Endothelial cell (in vitro differentiated cells): ENCODE measurements at regions not wholly inside any gene's neighbourhood (a gene's known extent, or its start where the extent isn't known, plus 50 kb on each side); places are given as distances from the start of the nearest gene placed in this dataset.

Experiments used
- DNase-seq: peaks from one replicate; pipeline ENCODE4 v3.0.0; 2021; ENCODE audit warnings: low spot score
- H3K27ac Mint-ChIP-seq: one replicate; pipeline ENCODE4 v1.8.0; 2021; ENCODE audit warnings: mixed read lengths, inconsistent platforms; ENCODE audit not compliant: unreplicated experiment
- H3K27me3 Mint-ChIP-seq: one replicate; pipeline ENCODE4 v1.8.0; 2021; ENCODE audit warnings: mild to moderate bottlenecking, moderate library complexity, mixed read lengths, inconsistent platforms; ENCODE audit not compliant: unreplicated experiment
- H3K36me3 Mint-ChIP-seq: one replicate; pipeline ENCODE4 v1.8.0; 2021; ENCODE audit warnings: mild to moderate bottlenecking, low read depth, mixed read lengths, inconsistent platforms; ENCODE audit not compliant: unreplicated experiment
- H3K4me1 Mint-ChIP-seq: one replicate; pipeline ENCODE4 v1.8.0; 2021; ENCODE audit warnings: mild to moderate bottlenecking, mixed read lengths, inconsistent platforms; ENCODE audit not compliant: unreplicated experiment
- H3K4me3 Mint-ChIP-seq: one replicate; pipeline ENCODE4 v1.8.0; 2021; ENCODE audit warnings: mild to moderate bottlenecking, mixed read lengths, inconsistent platforms; ENCODE audit not compliant: unreplicated experiment
- H3K9me3 Mint-ChIP-seq: one replicate; pipeline ENCODE4 v1.8.0; 2021; ENCODE audit warnings: mixed read lengths, inconsistent platforms; ENCODE audit not compliant: unreplicated experiment
- CTCF ChIP-seq: fragments of 200-600 bp; sonication (generic); IDR thresholded peaks from one replicate; pipeline ENCODE4 v1.5.0; 2021; ENCODE audit warnings: antibody characterized with exemption; ENCODE audit not compliant: unreplicated experiment

GRCh38 chr17:64773386-64773835 lies 111.3 kb upstream of the SMURF2 start:
- no peak overlapping the region for H3K27ac Mint-ChIP-seq
- H3K9me3 Mint-ChIP-seq, result no peaks in the 10 kb centered on the region
- H3K36me3 Mint-ChIP-seq, result peaks cover 41% of the 10 kb centered on the region
- TF ChIP-seq CTCF, result no peak
- peaks cover 40% of the 10 kb centered on the region for H3K4me1 Mint-ChIP-seq
- no peak for DNase-seq
- H3K4me3 Mint-ChIP-seq, result no peak overlapping the region
- H3K27me3 Mint-ChIP-seq, result peaks cover 25% of the 10 kb centered on the region

- peak overlapping the region; percentile 73 for H3K4me3 Mint-ChIP-seq
- no peak for TF ChIP-seq CTCF
These were observed 110.8 kb upstream of the SMURF2 start for GRCh38 chr17:64772845-64773299.

GRCh38 chr17:64771980-64772844 lies 110.1 kb upstream of the SMURF2 start:
- no peak for TF ChIP-seq CTCF
- H3K27me3 Mint-ChIP-seq, result peaks cover 17% of the 10 kb centered on the region
- no peaks in the 10 kb centered on the region for H3K9me3 Mint-ChIP-seq
- DNase-seq, result no peak
- peak overlapping the region; percentile 72 for H3K4me3 Mint-ChIP-seq
- H3K36me3 Mint-ChIP-seq, result peaks cover 32% of the 10 kb centered on the region
- H3K27ac Mint-ChIP-seq, result peak overlapping the region; percentile 13
- peaks cover 34% of the 10 kb centered on the region for H3K4me1 Mint-ChIP-seq

More at GRCh38 chr17:64772845-64773299, 110.8 kb upstream of the SMURF2 start:
- H3K27me3 Mint-ChIP-seq, result peaks cover 23% of the 10 kb centered on the region
- H3K9me3 Mint-ChIP-seq, result no peaks in the 10 kb centered on the region
- H3K4me1 Mint-ChIP-seq, result peaks cover 39% of the 10 kb centered on the region
- H3K36me3 Mint-ChIP-seq, result peaks cover 39% of the 10 kb centered on the region
- no peak for DNase-seq
- H3K27ac Mint-ChIP-seq, result peak overlapping the region; percentile 88

- Mint-ChIP-seq H3K9me3 (no peaks in the 10 kb centered on the region), H3K27ac (no peak overlapping the region), H3K4me1 (peaks cover 20% of the 10 kb centered on the region), H3K27me3 (peaks cover 6% of the 10 kb centered on the region), H3K36me3 (peaks cover 33% of the 10 kb centered on the region), H3K4me3 (no peak overlapping the region)
- no peak for DNase-seq
- no peak for TF ChIP-seq CTCF
These were observed 107.6 kb upstream of the SMURF2 start for GRCh38 chr17:64769712-64770111.
